ENCODE measurements at regions not wholly inside any gene's neighbourhood (a gene's known extent, or its start where the extent isn't known, plus 50 kb on each side); places are given as distances from the start of the nearest gene placed in this dataset.

DNA sequence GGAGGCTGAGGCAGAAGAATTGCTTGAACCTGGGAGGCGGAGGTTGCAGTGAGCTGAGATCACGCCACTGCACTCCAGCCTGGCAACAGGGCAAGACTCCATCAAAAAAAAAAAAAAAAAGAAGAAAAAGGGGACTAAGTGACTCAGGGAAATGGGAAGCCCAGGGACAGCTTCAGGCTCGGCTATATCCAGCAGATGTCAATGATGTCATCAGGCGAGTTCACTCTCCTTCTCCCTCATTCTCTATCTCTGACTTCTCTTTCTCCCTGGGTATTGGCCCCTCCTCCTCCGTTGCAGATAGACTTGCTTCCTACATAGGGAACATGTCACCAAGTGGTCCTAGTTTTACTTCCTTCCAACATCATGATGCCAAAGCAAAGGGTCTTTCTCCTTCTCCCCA, 316.8 kb downstream of the TFAP2C start:
- intact Hi-C loops (cut with micrococcal nuclease): no loop called here
- DNase-seq (no peak), ATAC-seq (no peak)
- H3K27me3 Mint-ChIP-seq: peaks cover 3% of the 10 kb centered on the region
- TF ChIP-seq, protein P1, sequence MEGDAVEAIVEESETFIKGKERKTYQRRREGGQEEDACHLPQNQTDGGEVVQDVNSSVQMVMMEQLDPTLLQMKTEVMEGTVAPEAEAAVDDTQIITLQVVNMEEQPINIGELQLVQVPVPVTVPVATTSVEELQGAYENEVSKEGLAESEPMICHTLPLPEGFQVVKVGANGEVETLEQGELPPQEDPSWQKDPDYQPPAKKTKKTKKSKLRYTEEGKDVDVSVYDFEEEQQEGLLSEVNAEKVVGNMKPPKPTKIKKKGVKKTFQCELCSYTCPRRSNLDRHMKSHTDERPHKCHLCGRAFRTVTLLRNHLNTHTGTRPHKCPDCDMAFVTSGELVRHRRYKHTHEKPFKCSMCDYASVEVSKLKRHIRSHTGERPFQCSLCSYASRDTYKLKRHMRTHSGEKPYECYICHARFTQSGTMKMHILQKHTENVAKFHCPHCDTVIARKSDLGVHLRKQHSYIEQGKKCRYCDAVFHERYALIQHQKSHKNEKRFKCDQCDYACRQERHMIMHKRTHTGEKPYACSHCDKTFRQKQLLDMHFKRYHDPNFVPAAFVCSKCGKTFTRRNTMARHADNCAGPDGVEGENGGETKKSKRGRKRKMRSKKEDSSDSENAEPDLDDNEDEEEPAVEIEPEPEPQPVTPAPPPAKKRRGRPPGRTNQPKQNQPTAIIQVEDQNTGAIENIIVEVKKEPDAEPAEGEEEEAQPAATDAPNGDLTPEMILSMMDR (IDR thresholded peaks at IDR 0.05): no peak
- CTCF ChIA-PET: no interaction called here
- no peaks in the 10 kb centered on the region for H3K4me1 Mint-ChIP-seq (ENCODE audit: low read depth)
- POLR2A ChIA-PET: no interaction called here
- H3K4me3 Mint-ChIP-seq: no peak overlapping the region
- no peaks in the 10 kb centered on the region for H3K36me3 Mint-ChIP-seq (ENCODE audit: low read depth)
- no peaks in the 10 kb centered on the region for H3K9me3 Mint-ChIP-seq
- H3K27ac Mint-ChIP-seq: no peak overlapping the region

DNA sequence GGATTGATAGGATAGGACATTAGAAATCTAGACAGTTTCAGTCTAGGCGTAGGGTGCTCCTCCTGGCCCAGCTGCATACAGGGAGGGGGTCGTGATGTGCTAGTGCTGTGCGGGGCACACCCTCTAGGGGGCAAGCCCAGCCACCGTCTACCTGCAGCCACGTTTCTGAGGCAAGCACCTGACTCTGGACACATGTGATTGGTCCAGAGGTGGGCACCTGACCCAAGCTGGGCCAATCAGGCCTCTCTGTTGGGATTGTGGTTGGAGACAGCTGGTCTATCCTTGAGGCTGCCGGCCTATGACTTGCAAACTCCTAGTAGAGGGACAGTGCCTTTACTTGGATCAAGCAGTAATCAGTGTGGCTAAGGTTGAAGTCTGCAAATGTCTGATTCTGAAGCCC, 317.1 kb downstream of the BMP7 start:
- no peak overlapping the region for H3K27ac Mint-ChIP-seq
- H3K27me3 Mint-ChIP-seq: peaks cover 3% of the 10 kb centered on the region
- no peaks in the 10 kb centered on the region for H3K4me1 Mint-ChIP-seq (ENCODE audit: low read depth)
- TF ChIP-seq, protein P1 (IDR thresholded peaks at IDR 0.05): no peak
- intact Hi-C loops (cut with micrococcal nuclease): no loop called here
- DNase-seq (no peak), ATAC-seq (no peak)
- H3K36me3 Mint-ChIP-seq (ENCODE audit: low read depth): no peaks in the 10 kb centered on the region
- ChIA-PET CTCF (no interaction called here), POLR2A (no interaction called here)
- no peaks in the 10 kb centered on the region for H3K9me3 Mint-ChIP-seq
- no peak overlapping the region for H3K4me3 Mint-ChIP-seq

DNA sequence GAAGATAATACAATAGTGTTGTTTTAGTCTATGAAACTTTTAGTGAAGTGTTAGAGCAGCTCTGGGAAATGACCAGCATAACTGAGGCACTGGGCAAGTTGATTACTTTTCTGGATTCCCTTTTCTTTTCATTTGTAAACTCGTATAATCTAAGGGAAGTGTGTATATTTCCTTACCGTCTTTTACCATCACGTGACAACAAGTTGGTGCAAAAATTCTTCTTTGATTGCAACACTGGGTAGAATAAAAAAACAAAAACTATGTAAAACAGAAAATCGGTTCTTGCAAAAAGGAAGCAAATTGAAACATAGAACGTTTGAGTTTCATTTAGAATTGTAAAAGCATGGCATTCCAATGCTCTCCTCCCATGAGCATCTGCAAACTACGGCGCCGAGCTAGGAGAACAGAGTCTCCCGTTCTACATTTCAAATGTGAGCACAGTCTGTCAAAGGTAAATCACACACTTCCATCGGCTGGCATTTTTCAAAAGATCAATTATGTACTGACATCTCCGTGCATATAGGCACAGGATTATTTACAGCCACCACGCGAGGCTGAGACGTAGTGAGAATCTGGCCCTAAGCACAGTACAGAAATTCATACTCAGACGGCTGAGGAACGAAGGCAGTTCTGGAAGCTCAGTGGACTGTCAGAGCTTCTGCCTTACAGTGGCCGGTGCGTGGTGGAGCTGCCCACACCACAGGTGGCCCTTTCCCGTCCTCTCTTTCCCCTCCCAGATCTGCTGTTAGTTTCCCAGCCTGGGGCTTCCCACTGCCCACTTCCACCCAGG, 314.0 kb downstream of the BMP7 start:
- Mint-ChIP-seq H3K27ac (no peak overlapping the region), H3K9me3 (no peaks in the 10 kb centered on the region), H3K4me3 (no peak overlapping the region), H3K4me1 (ENCODE audit: low read depth) (no peaks in the 10 kb centered on the region), H3K36me3 (ENCODE audit: low read depth) (no peaks in the 10 kb centered on the region), H3K27me3 (peaks cover 11% of the 10 kb centered on the region)
- POLR2A ChIA-PET: no interaction called here
- TF ChIP-seq, protein P1 (IDR thresholded peaks at IDR 0.05): no peak
- no peak for DNase-seq
- no peak for ATAC-seq
- intact Hi-C loops (cut with micrococcal nuclease): no loop called here
- CTCF ChIA-PET: no interaction called here

DNA sequence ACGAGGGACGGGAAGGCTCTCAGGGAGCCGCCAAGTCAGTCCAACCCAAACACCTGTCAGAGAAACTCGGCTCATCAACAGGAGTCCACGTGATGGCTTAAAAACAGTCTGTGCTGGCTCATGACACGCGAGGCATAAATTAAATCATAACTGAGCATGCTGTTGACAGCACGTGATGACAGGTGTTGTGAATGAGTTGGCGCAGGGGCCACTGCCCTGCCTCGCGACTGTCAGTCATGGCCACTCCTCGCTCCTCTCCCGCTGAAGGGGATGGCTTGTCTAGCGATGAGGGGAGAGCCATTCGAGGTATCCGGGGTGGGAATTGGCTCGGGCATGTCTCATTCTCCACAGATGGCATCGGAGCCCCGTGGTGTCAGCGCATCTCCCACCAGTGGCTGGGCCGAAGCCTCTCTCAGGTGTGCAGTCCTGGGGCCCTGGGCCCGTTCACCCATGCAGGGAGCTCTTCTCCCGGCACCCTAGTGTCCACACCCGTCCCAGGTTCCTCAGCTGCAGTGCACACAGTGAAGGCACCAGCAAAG, 313.3 kb downstream of the BMP7 start:
- H3K4me3 Mint-ChIP-seq: no peak overlapping the region
- CTCF ChIA-PET: no interaction called here
- no peak overlapping the region for H3K27ac Mint-ChIP-seq
- no peak for ATAC-seq
- intact Hi-C loops (cut with micrococcal nuclease): no loop called here
- H3K9me3 Mint-ChIP-seq: no peaks in the 10 kb centered on the region
- no peak for DNase-seq
- H3K27me3 Mint-ChIP-seq: peaks cover 13% of the 10 kb centered on the region
- TF ChIP-seq, protein P1 (IDR thresholded peaks at IDR 0.05): no peak
- no peaks in the 10 kb centered on the region for H3K4me1 Mint-ChIP-seq (ENCODE audit: low read depth)
- no peaks in the 10 kb centered on the region for H3K36me3 Mint-ChIP-seq (ENCODE audit: low read depth)
- POLR2A ChIA-PET: interaction anchor here (0.6 kb wide), 1 partner anchor 77 kb away, joined by 3 read pairs; no protein-coding TSS in a partner anchor

DNA sequence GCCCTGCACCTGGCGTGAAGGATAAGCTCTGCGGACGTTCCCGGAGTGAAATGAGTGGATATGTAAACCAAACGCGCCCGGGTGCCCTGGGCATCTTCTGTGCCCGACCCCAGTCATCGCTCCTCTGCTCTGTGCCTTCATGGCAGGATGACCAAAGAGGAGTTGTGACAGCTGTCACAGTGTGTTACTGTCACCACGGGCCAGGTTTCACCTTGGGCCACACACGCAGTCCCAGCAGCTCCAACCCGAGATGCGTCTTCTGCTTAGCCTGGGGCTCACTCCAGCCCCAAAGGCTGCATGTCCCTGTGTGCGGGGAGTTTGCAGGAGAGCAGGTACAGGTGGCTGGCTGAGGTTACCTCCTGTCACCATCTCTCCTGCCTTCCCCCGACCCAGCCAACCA, 311.6 kb downstream of the BMP7 start:
- no peaks in the 10 kb centered on the region for H3K36me3 Mint-ChIP-seq (ENCODE audit: low read depth)
- intact Hi-C loops (cut with micrococcal nuclease): no loop called here
- ATAC-seq: no peak

More for the DNA sequence above, 311.6 kb downstream of the BMP7 start:
- ChIA-PET POLR2A (no interaction called here), CTCF (no interaction called here)
- Mint-ChIP-seq H3K27me3 (peaks cover 12% of the 10 kb centered on the region), H3K4me1 (ENCODE audit: low read depth) (no peaks in the 10 kb centered on the region), H3K4me3 (no peak overlapping the region), H3K9me3 (no peaks in the 10 kb centered on the region), H3K27ac (no peak overlapping the region)
- TF ChIP-seq, protein P1 (IDR thresholded peaks at IDR 0.05): no peak
- no peak for DNase-seq
